ENCODE measurements at regions not wholly inside any gene's neighbourhood (a gene's known extent, or its start where the extent isn't known, plus 50 kb on each side); places are given as distances from the start of the nearest gene placed in this dataset.

- WGBS, 4 donors = 76 to 84% (median 79%) methylated on average over 6 of the region's 6 CpGs
- H3K4me3 ChIP-seq = no peak overlapping the region
- H3K36me3 ChIP-seq = no peaks in the 10 kb centered on the region
- no peak for DNase-seq
- peaks cover 0 to 39% (median 11%) of the 10 kb centered on the region in 9 donors for H3K27me3 ChIP-seq
- no peak for ATAC-seq
- H3K9me3 ChIP-seq = no peaks in the 10 kb centered on the region
- intact Hi-C loops (cut with DNase I) = loop anchor here in 2 of 10 donors (5.0 to 10.0 kb wide), 2 partner anchors 227 to 734 kb away; no protein-coding TSS in a partner anchor
- TF ChIP-seq POLR2A (IDR thresholded peaks at IDR 0.05) = no peak
- no peak for TF ChIP-seq CTCF (IDR thresholded peaks at IDR 0.05)
- no peak overlapping the region for H3K27ac ChIP-seq
- peaks cover 0 to 4% (median 0%) of the 10 kb centered on the region in 12 donors for H3K4me1 ChIP-seq
Measured at GRCh38 chr17:33749171-33749570, 456.1 kb upstream of the ASIC2 start.

DNA sequence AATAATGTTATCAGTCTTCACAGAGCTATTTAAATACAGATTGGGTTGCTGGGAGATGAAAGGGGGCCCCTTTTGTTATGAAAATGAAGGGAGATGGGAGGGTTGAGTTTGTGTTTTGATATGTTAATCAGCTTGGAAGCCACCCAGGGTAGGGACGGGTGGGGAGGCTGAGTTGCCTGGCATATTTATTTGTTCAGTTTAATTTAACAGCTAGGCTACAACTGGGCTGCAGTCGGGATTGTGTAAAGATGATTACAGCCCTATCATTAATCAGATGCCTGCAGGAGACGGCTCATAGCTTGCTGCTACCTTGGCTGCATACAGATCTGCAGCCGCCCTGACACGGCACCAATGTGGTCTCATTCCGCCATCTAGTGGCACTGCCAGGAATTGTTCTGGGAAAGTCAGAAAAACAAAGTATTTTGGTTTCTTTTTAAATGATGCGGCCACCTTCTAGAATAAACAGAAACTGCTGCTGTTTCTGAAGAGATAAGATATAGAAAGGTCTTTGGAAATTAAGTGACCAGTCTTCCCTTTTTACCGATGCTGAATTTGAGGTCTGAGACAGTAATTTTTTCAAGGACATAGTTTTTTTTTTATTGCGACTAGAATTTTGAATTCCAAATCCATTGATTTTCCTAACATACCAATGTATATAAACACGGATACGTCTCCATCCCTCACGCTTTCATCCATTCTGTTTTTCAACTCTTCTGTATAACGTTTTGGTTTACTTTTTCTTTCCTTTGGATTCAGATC lies 458.0 kb upstream of the ASIC2 start:
- H3K4me1 ChIP-seq = peaks cover 0 to 4% (median 0%) of the 10 kb centered on the region in 12 donors
- ATAC-seq = peak; percentile 58 to 83 (median 74)
- peak; percentile 41 to 68 (median 53) for DNase-seq
- WGBS, 4 donors = 2 to 5% (median 4%) methylated on average over 13 of the region's 13 CpGs
- peaks cover 0 to 40% (median 11%) of the 10 kb centered on the region in 9 donors for H3K27me3 ChIP-seq
- intact Hi-C loops (cut with DNase I) = loop anchor here in 5 of 10 donors (1.0 to 10.0 kb wide), 6 partner anchors 26 to 966 kb away; no protein-coding TSS in a partner anchor
- H3K9me3 ChIP-seq = peaks cover 0 to 11% (median 0%) of the 10 kb centered on the region in 12 donors
- no peaks in the 10 kb centered on the region for H3K36me3 ChIP-seq
- no peak overlapping the region for H3K27ac ChIP-seq
- H3K4me3 ChIP-seq = peak overlapping the region in 4 of 12 donors; percentile 8 to 47 (median 25)
- TF ChIP-seq CTCF (IDR thresholded peaks at IDR 0.05) = peak; percentile 87 to 99 (median 94)
- no peak for TF ChIP-seq POLR2A (IDR thresholded peaks at IDR 0.05)

- intact Hi-C loops (cut with DNase I) = loop anchor here in 5 of 10 donors (1.0 to 10.0 kb wide), 6 partner anchors 26 to 967 kb away; no protein-coding TSS in a partner anchor
- H3K27ac ChIP-seq = no peak overlapping the region
- ATAC-seq (no peak), DNase-seq (no peak)
- peak overlapping the region in 4 of 12 donors; percentile 8 to 47 (median 25) for H3K4me3 ChIP-seq
- H3K4me1 ChIP-seq = peaks cover 0 to 4% (median 0%) of the 10 kb centered on the region in 12 donors
- H3K36me3 ChIP-seq = no peaks in the 10 kb centered on the region
- 7 to 9% (median 8%) methylated on average over 5 of the region's 5 CpGs for WGBS, 4 donors
- H3K9me3 ChIP-seq = peaks cover 0 to 12% (median 0%) of the 10 kb centered on the region in 12 donors
- peaks cover 0 to 43% (median 11%) of the 10 kb centered on the region in 9 donors for H3K27me3 ChIP-seq
- no peak for TF ChIP-seq CTCF (IDR thresholded peaks at IDR 0.05)
- no peak for TF ChIP-seq POLR2A (IDR thresholded peaks at IDR 0.05)
Measured at GRCh38 chr17:33751702-33752065, 458.6 kb upstream of the ASIC2 start.

DNA sequence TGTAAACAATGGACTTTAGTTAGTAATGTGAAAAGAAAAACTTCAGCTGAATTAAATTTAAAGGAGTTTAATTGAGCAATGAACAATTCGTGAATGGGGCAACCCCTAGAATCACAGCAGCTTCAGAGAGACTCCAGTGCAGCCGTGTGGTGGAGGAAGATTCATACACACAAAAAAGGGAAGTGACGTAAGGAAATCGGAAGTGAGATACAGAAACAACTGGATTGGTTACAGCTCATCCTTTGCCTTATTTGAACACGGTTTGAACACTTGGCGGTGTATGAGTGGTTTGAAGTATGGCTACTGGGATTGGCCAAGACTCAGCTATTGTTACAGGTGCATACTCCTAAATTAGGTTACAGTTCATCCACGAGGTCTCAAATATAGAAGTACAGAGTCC lies 460.4 kb upstream of the ASIC2 start:
- intact Hi-C loops (cut with DNase I) = loop anchor here in 5 of 10 donors (5.0 to 10.0 kb wide), 5 partner anchors 229 to 969 kb away; no protein-coding TSS in a partner anchor

More for the DNA sequence above, 460.4 kb upstream of the ASIC2 start:
- no peaks in the 10 kb centered on the region for H3K36me3 ChIP-seq
- WGBS, 4 donors = 60 to 69% (median 65%) methylated on average over 7 of the region's 7 CpGs
- peaks cover 0 to 32% (median 11%) of the 10 kb centered on the region in 9 donors for H3K27me3 ChIP-seq
- TF ChIP-seq POLR2A (IDR thresholded peaks at IDR 0.05) (no peak), CTCF (IDR thresholded peaks at IDR 0.05) (no peak)
- peaks cover 0 to 4% (median 0%) of the 10 kb centered on the region in 12 donors for H3K4me1 ChIP-seq
- no peak for ATAC-seq
- H3K27ac ChIP-seq = no peak overlapping the region
- no peak overlapping the region for H3K4me3 ChIP-seq
- peaks cover 0 to 15% (median 0%) of the 10 kb centered on the region in 12 donors for H3K9me3 ChIP-seq
- DNase-seq = no peak

Measured in heart left ventricle (tissue), 16 donors.